AG09309 (cell line): ENCODE measurements at regions not wholly inside any gene's neighbourhood (a gene's known extent, or its start where the extent isn't known, plus 50 kb on each side); places are given as distances from the start of the nearest gene placed in this dataset.

Experiments used
- DNase-seq: peaks from one replicate; pipeline ENCODE4 v3.0.0-alpha.2; 2010; ENCODE audit warnings: low read depth
- H3K4me3 ChIP-seq: 2 replicates; pipeline ENCODE4 v1.5.1; 2011; ENCODE audit warnings: mild to moderate bottlenecking, low read depth, low read length, moderate library complexity; ENCODE audit not compliant: control insufficient read depth
- CTCF ChIP-seq: IDR thresholded peaks from 2 replicates; pipeline ENCODE4 v1.5.1; 2011; ENCODE audit warnings: mild to moderate bottlenecking, low read depth, low read length, inconsistent platforms; ENCODE audit not compliant: insufficient read depth, control insufficient read depth; ENCODE audit errors: missing control alignments

GRCh38 chr12:88633312-88633711, 53.0 kb upstream of the KITLG start:
- DNase-seq = no peak
- TF ChIP-seq CTCF = peak; percentile 40
- no peak overlapping the region for H3K4me3 ChIP-seq

GRCh38 chr12:88630561-88630960, 50.3 kb upstream of the KITLG start:
- TF ChIP-seq CTCF = no peak
- no peak overlapping the region for H3K4me3 ChIP-seq
- no peak for DNase-seq
